ENCODE measurements at regions not wholly inside any gene's neighbourhood (a gene's known extent, or its start where the extent isn't known, plus 50 kb on each side); places are given as distances from the start of the nearest gene placed in this dataset.

- ChIA-PET CTCF (no interaction called here), POLR2A (ENCODE audit: low non-redundant PET) (no interaction called here)
- no peak for TF ChIP-seq CTCF (conservative IDR thresholded peaks at IDR 0.05; ENCODE audit: low read depth)
- DNase-seq (ENCODE audit: low spot score) = no peak
- no peak overlapping the region for H3K27ac ChIP-seq
Observed at GRCh38 chr2:223416815-223417610, 185.1 kb downstream of the SCG2 start.

GRCh38 chr2:223418131-223418530 lies 184.0 kb downstream of the SCG2 start:
- POLR2A ChIA-PET (ENCODE audit: low non-redundant PET) = no interaction called here
- CTCF ChIA-PET = interaction anchor here (0.8 kb wide), 1 partner anchor 323 kb away, joined by 3 read pairs; no protein-coding TSS in a partner anchor
- no peak for TF ChIP-seq CTCF (conservative IDR thresholded peaks at IDR 0.05; ENCODE audit: low read depth)
- no peak for DNase-seq (ENCODE audit: low spot score)
- no peak overlapping the region for H3K27ac ChIP-seq

- POLR2A ChIA-PET (ENCODE audit: low non-redundant PET) = no interaction called here
- no peak for TF ChIP-seq CTCF (conservative IDR thresholded peaks at IDR 0.05; ENCODE audit: low read depth)
- H3K27ac ChIP-seq = no peak overlapping the region
- CTCF ChIA-PET = interaction anchor here (0.7 to 0.8 kb wide), 2 partner anchors 30 to 323 kb away, joined by 3 to 5 read pairs; no protein-coding TSS in a partner anchor
- no peak for DNase-seq (ENCODE audit: low spot score)
Observed at GRCh38 chr2:223418604-223419199, 183.5 kb downstream of the SCG2 start.

- no peak overlapping the region for H3K27ac ChIP-seq
- no peak for DNase-seq (ENCODE audit: low spot score)
- no peak for TF ChIP-seq CTCF (conservative IDR thresholded peaks at IDR 0.05; ENCODE audit: low read depth)
- ChIA-PET CTCF (no interaction called here), POLR2A (ENCODE audit: low non-redundant PET) (no interaction called here)
Observed at GRCh38 chr2:223420048-223420447, 182.1 kb downstream of the SCG2 start.

GRCh38 chr2:223431479-223431878 lies 170.7 kb downstream of the SCG2 start:
- no peak for TF ChIP-seq CTCF (conservative IDR thresholded peaks at IDR 0.05; ENCODE audit: low read depth)
- ChIA-PET CTCF (no interaction called here), POLR2A (ENCODE audit: low non-redundant PET) (no interaction called here)
- no peak for DNase-seq (ENCODE audit: low spot score)
- no peak overlapping the region for H3K27ac ChIP-seq

- CTCF ChIA-PET = no interaction called here
Observed at GRCh38 chr2:223433461-223433860, 168.7 kb downstream of the SCG2 start.

More at GRCh38 chr2:223433461-223433860, 168.7 kb downstream of the SCG2 start:
- POLR2A ChIA-PET (ENCODE audit: low non-redundant PET) = no interaction called here
- no peak overlapping the region for H3K27ac ChIP-seq
- DNase-seq (ENCODE audit: low spot score) = no peak
- no peak for TF ChIP-seq CTCF (conservative IDR thresholded peaks at IDR 0.05; ENCODE audit: low read depth)

Data from RWPE1 (cell line).